PFSK-1 (cell line): ENCODE measurements at regions not wholly inside any gene's neighbourhood (a gene's known extent, or its start where the extent isn't known, plus 50 kb on each side); places are given as distances from the start of the nearest gene placed in this dataset.

Experiments
- FOXP2 ChIP-seq: optimal IDR thresholded peaks from 2 replicates; pipeline ENCODE3; 2011; ENCODE audit warnings: borderline replicate concordance, control low read depth, inconsistent platforms; ENCODE audit not compliant: insufficient read depth; ENCODE audit errors: extremely low read length, extremely low read depth
- POLR2AphosphoS5 ChIP-seq: IDR thresholded peaks from 2 replicates; pipeline ENCODE4 v1.6.1; 2012; ENCODE audit warnings: low read depth, mild to moderate bottlenecking, control low read depth, low read length, moderate library complexity
- REST ChIP-seq, 2 experiments: IDR thresholded peaks; 2 replicates each; pipeline versions ENCODE4 v1.6.1 to v1.8.0; 2011 to 2012; ENCODE audit warnings: low read depth in 2 of 2, low read length in 2 of 2, control low read depth in 1 of 2, inconsistent platforms in 1 of 2, mild to moderate bottlenecking in 1 of 2, moderate library complexity in 1 of 2; ENCODE audit not compliant: insufficient read depth in 1 of 2
- SIN3A ChIP-seq: IDR thresholded peaks from 2 replicates; pipeline ENCODE4 v1.6.1; 2012; ENCODE audit warnings: mild to moderate bottlenecking, low read length, moderate library complexity, borderline replicate concordance; ENCODE audit not compliant: insufficient read depth
- TAF1 ChIP-seq: IDR thresholded peaks from 2 replicates; pipeline ENCODE4 v1.6.1; 2012; ENCODE audit warnings: low read length, control low read depth, borderline replicate concordance; ENCODE audit not compliant: insufficient read depth

DNA sequence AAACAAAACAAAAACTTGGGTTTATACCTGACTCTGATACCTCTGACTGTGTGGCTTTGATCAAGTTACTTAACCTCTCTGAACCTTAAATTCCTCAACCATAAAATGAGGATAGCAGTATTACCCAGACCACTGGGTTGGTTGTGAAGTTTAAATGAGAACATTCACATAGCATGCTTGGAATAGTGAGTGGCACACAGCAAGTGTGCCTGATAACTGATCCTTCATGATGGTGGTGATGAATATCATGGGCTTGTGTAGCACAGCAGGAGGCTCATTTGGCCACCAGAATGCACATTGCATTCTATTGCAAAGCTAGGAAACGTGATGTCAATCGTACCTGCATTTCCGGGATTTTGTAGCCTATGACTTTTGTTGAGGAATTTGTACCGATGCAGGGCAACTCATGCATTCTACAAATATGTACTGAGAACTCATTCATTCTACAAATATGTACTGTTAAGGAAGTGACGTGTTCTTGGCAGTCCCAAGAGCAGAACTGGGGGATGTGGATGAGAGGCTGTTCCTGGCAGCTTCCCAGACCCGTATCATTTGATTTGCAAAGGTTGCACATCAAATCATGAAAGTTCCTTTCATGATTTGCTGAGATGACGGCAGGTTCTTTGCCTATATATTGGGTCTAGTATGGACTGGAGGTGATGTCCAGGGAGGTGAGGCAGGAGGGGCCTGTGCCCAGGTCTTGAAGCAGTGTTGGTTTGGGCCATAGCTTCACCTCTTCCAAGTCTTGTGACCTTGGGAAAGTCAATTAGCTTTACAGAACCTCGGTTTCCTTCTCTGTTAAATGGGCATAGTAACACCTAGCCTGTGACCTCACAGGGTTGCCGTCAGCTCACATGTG is 94.6 kb upstream of the SMNDC1 start:
- no peak for TF ChIP-seq POLR2AphosphoS5
- TF ChIP-seq SIN3A = 0 out of 2 replicates have a peak, but pooled peaks have one; percentile 17

- TF ChIP-seq SIN3A (no peak), POLR2AphosphoS5 (no peak), TAF1 (no peak), FOXP2 (no peak), REST (IDR thresholded peaks at IDR 0.05; ENCODE audit: insufficient read depth in 1 of 2, low read depth in 2 of 2, low read length in 2 of 2) (no peak)
These were observed 95.5 kb upstream of the SMNDC1 start for GRCh38 chr10:110399965-110400933.

DNA sequence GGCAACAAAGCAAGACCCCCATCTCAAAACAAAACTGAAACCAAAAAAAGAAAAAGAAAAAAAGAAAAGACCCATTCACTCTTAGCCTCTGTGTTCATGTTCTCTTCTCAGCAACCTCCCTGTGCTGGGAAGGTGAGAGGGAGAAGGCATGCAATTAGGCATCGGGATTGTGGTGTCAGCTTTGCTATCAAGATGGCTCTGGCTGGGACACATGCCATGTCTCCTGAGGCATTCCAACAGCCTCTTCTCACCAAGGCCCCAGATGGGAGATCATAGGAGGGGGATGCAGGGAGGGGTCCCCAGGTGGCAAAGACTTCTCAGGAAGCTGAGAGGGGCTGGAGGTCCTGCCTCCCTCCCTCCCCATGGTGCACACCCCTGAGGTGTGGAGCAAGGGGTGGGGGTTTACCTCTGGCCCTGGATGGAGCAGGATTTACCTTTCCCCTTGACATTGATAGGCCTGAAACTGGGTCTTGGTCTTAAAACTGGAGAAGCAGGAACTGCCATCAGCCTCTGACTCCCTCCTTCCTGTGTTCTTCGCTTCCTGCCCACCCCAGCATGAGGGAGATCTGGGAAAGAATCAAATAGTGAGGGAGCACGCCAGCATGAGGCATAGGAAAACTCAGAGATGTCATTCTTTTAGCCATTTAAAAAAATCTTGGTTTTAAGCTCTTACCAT is 96.2 kb upstream of the DUSP5 start:
- TF ChIP-seq REST (IDR thresholded peaks at IDR 0.05; ENCODE audit: insufficient read depth in 1 of 2, low read depth in 2 of 2, low read length in 2 of 2) (no peak), TAF1 (no peak), SIN3A (no peak), FOXP2 (no peak), POLR2AphosphoS5 (no peak)

GRCh38 chr10:110402077-110402416 is 95.7 kb upstream of the DUSP5 start:
- TF ChIP-seq REST (IDR thresholded peaks at IDR 0.05; ENCODE audit: insufficient read depth in 1 of 2, low read depth in 2 of 2, low read length in 2 of 2) = no peak

- TF ChIP-seq SIN3A (no peak), POLR2AphosphoS5 (no peak), TAF1 (no peak), FOXP2 (no peak), REST (IDR thresholded peaks at IDR 0.05; ENCODE audit: insufficient read depth in 1 of 2, low read depth in 2 of 2, low read length in 2 of 2) (no peak)
These were observed 94.1 kb upstream of the DUSP5 start for GRCh38 chr10:110403593-110403992.
